Spleen (tissue), 7 donors: ENCODE measurements at regions not wholly inside any gene's neighbourhood (a gene's known extent, or its start where the extent isn't known, plus 50 kb on each side); places are given as distances from the start of the nearest gene placed in this dataset.

Experiments
- POLR2A ChIP-seq, 3 donors: fragments of 450-650 bp; IDR thresholded peaks; one replicate each; pipeline ENCODE4 v1.5.1; 2017; ENCODE audit warnings: antibody characterized with exemption in 3 of 3, mild to moderate bottlenecking in 1 of 3
- POLR2AphosphoS5 ChIP-seq, 3 donors: sonication (generic); formaldehyde crosslinking; IDR thresholded peaks; one replicate each; pipeline ENCODE4 v1.5.1; 2017; ENCODE audit warnings: antibody characterized with exemption in 3 of 3
- TF ChIP-seq, protein P1 (sequence below), 11 experiments: fragments of 200-600 bp in 7 of 11; fragments of 450-650 bp in 4 of 11; sonication (generic) in 4 of 11; IDR thresholded peaks in 8 of 11; conservative IDR thresholded peaks in 3 of 11; 1 replicate in 7 of 11; 2 replicates in 4 of 11; pipeline versions ENCODE4 v1.4.0 to v1.8.0; 2016 to 2021; ENCODE audit warnings: antibody characterized with exemption in 11 of 11, inconsistent platforms in 4 of 11, mild to moderate bottlenecking in 1 of 11
- donor health status: DM: no; HTN: no; CAD: no; lungs with moderate emphysema.
- donor health status: DM: no; HTN: no; CAD: no.
- donor health status: DM: no; HTN: no; CAD: no.

DNA sequence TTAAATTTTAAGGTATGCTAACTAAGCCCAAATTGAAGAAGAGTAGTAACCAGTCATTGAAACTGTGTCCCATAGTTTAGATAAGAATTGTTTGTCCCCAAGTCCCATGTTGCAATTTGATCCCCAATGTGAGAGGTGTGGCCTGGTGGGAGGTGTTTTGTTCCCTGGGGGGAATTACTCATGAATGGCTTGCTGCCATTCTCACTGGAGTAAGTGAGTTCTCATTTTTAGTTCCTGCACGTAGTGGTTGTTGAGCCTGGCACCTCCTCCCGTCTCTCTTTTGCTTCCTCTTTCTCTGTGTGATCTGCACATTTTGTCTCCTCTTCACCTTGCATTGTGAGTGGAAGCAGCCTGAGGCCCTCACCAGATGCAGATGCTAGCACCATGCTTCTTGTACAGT lies 1271.0 kb downstream of the NSUN3 start:
- TF ChIP-seq, protein P1, sequence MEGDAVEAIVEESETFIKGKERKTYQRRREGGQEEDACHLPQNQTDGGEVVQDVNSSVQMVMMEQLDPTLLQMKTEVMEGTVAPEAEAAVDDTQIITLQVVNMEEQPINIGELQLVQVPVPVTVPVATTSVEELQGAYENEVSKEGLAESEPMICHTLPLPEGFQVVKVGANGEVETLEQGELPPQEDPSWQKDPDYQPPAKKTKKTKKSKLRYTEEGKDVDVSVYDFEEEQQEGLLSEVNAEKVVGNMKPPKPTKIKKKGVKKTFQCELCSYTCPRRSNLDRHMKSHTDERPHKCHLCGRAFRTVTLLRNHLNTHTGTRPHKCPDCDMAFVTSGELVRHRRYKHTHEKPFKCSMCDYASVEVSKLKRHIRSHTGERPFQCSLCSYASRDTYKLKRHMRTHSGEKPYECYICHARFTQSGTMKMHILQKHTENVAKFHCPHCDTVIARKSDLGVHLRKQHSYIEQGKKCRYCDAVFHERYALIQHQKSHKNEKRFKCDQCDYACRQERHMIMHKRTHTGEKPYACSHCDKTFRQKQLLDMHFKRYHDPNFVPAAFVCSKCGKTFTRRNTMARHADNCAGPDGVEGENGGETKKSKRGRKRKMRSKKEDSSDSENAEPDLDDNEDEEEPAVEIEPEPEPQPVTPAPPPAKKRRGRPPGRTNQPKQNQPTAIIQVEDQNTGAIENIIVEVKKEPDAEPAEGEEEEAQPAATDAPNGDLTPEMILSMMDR (IDR thresholded peaks at IDR 0.05 in 8 of 11, conservative IDR thresholded peaks at IDR 0.05 in 3 of 11) = no peak
- TF ChIP-seq POLR2A (IDR thresholded peaks at IDR 0.05) (no peak), POLR2AphosphoS5 (IDR thresholded peaks at IDR 0.05) (no peak)
